ENCODE measurements at regions not wholly inside any gene's neighbourhood (a gene's known extent, or its start where the extent isn't known, plus 50 kb on each side); places are given as distances from the start of the nearest gene placed in this dataset.

DNA sequence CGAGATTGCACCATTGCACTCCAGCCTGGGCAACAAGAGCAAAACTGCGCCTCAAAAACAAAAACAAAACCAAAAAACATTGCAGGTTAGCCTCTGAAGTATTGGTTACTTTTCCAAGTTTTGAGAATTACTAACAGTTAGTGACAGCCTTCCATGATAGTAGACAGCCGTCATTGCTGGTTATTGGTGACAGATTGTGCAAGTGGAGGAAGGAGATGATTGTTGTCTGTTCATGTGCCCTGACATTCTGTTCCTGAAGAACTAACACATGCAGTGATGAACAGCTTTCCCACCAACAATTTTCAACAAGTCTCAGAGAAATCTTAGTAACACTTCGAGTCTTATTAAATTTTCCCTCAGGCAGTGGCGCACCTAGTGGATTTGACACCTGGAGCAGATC lies 89.3 kb upstream of the NAP1L1 start:
- Histone ChIP-seq H3K36me3 (ENCODE audit: control insufficient read depth, insufficient read depth, low read length) (no peaks in the 10 kb centered on the region), H3K4me3 (ENCODE audit: low read length) (no peak overlapping the region), H3K4me1 (ENCODE audit: control insufficient read depth, insufficient read depth, low read length) (no peaks in the 10 kb centered on the region), H3K27ac (ENCODE audit: low read length) (no peak overlapping the region), H3K27me3 (ENCODE audit: control insufficient read depth, insufficient read depth, low read length) (no peaks in the 10 kb centered on the region), H3K9me3 (ENCODE audit: control insufficient read depth, insufficient read depth, low read length) (no peaks in the 10 kb centered on the region)
- ATAC-seq (no peak), DNase-seq (no peak)
- Mint-ChIP-seq H3K4me1 (no peaks in the 10 kb centered on the region), H3K9me3 (no peaks in the 10 kb centered on the region), H3K36me3 (no peaks in the 10 kb centered on the region), H3K27me3 (ENCODE audit: low read depth in 2 of 2) (peaks cover 10 to 21% of the 10 kb centered on the region in 2 donors), H3K27ac (no peak overlapping the region), H3K4me3 (no peak overlapping the region)
- TF ChIP-seq, protein P1, sequence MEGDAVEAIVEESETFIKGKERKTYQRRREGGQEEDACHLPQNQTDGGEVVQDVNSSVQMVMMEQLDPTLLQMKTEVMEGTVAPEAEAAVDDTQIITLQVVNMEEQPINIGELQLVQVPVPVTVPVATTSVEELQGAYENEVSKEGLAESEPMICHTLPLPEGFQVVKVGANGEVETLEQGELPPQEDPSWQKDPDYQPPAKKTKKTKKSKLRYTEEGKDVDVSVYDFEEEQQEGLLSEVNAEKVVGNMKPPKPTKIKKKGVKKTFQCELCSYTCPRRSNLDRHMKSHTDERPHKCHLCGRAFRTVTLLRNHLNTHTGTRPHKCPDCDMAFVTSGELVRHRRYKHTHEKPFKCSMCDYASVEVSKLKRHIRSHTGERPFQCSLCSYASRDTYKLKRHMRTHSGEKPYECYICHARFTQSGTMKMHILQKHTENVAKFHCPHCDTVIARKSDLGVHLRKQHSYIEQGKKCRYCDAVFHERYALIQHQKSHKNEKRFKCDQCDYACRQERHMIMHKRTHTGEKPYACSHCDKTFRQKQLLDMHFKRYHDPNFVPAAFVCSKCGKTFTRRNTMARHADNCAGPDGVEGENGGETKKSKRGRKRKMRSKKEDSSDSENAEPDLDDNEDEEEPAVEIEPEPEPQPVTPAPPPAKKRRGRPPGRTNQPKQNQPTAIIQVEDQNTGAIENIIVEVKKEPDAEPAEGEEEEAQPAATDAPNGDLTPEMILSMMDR (IDR thresholded peaks at IDR 0.05), result no peak
- WGBS (ENCODE audit: insufficient coverage), result 89% methylated on average over 5 of the region's 5 CpGs
- intact Hi-C loops (cut with micrococcal nuclease), result no loop called here

DNA sequence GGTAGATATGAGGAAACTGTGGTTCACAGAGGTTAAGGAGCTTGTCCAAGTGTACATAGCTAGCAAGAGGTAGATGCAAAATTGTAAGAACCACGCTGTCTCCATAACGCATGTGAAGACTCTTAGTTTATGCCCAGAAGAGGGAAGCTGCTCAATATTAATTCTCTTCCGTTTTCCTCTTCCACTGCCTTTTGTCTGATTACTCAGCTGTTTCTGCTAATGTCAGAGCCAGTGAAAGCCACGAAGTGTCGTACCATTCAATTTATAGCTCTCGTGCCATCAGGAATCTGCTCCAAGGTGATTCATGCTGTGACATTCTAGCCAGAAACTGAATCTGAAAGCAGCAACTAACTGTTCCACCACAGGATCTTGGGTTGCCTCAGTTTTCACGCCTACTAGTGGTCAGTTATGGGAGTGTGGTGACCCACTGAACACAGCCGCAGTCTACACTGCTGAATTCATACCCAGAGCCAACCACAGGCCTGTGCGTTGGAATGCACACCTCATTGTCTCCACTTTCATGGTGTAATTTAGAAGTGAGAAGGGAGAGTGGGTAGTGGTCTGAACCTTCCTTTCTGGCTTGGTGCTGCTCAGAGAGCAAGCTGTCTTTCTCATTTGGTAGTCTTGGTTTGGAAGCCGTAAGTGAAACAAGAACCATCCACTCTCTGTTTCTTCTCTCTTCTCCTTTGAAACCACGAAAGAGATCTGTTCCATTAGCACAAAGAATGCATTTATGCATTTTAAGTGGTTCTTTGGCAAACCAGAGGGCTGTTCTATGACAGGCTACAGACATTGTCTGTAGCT lies 74.2 kb upstream of the NAP1L1 start:
- 14% methylated on average over 11 of the region's 11 CpGs for WGBS (ENCODE audit: insufficient coverage)
- Histone ChIP-seq H3K4me3 (ENCODE audit: low read length) (peak overlapping the region; percentile 23), H3K36me3 (ENCODE audit: control insufficient read depth, insufficient read depth, low read length) (no peaks in the 10 kb centered on the region), H3K9me3 (ENCODE audit: control insufficient read depth, insufficient read depth, low read length) (no peaks in the 10 kb centered on the region), H3K27me3 (ENCODE audit: control insufficient read depth, insufficient read depth, low read length) (no peaks in the 10 kb centered on the region), H3K27ac (ENCODE audit: low read length) (peak overlapping the region; percentile 46), H3K4me1 (ENCODE audit: control insufficient read depth, insufficient read depth, low read length) (peaks cover 5% of the 10 kb centered on the region)
- DNase-seq (peak; percentile 61 to 75), ATAC-seq (peak; percentile 93 to 98 (median 94))
- intact Hi-C loops (cut with micrococcal nuclease), result loop anchor here (2.0 kb wide), 1 partner anchor 74 kb away; the partner anchor contains the start of gene NAP1L1
- Mint-ChIP-seq H3K27ac (peak overlapping the region; percentile 78 to 92), H3K9me3 (no peaks in the 10 kb centered on the region), H3K4me3 (peak overlapping the region; percentile 83), H3K4me1 (peaks cover 14 to 18% of the 10 kb centered on the region in 2 donors), H3K36me3 (no peaks in the 10 kb centered on the region), H3K27me3 (ENCODE audit: low read depth in 2 of 2) (no peaks in the 10 kb centered on the region)
- TF ChIP-seq, protein P1 (IDR thresholded peaks at IDR 0.05), result peak; percentile 41

DNA sequence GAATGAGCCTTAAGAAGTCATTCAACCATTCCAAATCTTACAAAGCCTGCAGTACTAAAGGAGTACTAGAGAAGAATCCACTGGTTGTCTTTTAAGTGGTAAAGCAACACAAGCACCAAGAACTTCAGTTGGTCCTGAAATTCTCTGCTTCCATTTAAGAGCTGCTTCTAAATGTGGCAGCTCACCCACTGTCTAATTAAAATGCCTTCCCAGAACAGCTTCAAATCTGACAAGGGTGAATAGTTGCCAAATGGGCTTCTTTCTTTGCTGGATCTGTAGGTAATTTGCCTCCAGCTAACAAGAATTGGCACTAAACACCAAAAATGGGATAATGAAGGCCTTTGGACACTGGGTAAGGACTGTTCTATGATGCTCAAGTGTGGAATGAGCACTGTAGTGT lies 72.2 kb upstream of the NAP1L1 start:
- ATAC-seq, result no peak
- H3K27ac Mint-ChIP-seq, result peak overlapping the region in 1 of 2 donors; percentile 23
- no peaks in the 10 kb centered on the region for H3K27me3 Mint-ChIP-seq (ENCODE audit: low read depth in 2 of 2)
- H3K36me3 Mint-ChIP-seq, result no peaks in the 10 kb centered on the region
- TF ChIP-seq, protein P1 (IDR thresholded peaks at IDR 0.05), result no peak
- Histone ChIP-seq H3K27me3 (ENCODE audit: control insufficient read depth, insufficient read depth, low read length) (no peaks in the 10 kb centered on the region), H3K27ac (ENCODE audit: low read length) (no peak overlapping the region), H3K36me3 (ENCODE audit: control insufficient read depth, insufficient read depth, low read length) (no peaks in the 10 kb centered on the region), H3K4me3 (ENCODE audit: low read length) (no peak overlapping the region), H3K9me3 (ENCODE audit: control insufficient read depth, insufficient read depth, low read length) (no peaks in the 10 kb centered on the region), H3K4me1 (ENCODE audit: control insufficient read depth, insufficient read depth, low read length) (peaks cover 5% of the 10 kb centered on the region)
- DNase-seq, result no peak
- intact Hi-C loops (cut with micrococcal nuclease), result no loop called here
- H3K4me1 Mint-ChIP-seq, result peaks cover 14 to 18% of the 10 kb centered on the region in 2 donors
- H3K9me3 Mint-ChIP-seq, result no peaks in the 10 kb centered on the region
- no peak overlapping the region for H3K4me3 Mint-ChIP-seq

- intact Hi-C loops (cut with micrococcal nuclease), result no loop called here
Measured at GRCh38 chr12:76156314-76156713, 71.8 kb upstream of the NAP1L1 start.

More at GRCh38 chr12:76156314-76156713, 71.8 kb upstream of the NAP1L1 start:
- Mint-ChIP-seq H3K27me3 (ENCODE audit: low read depth in 2 of 2) (no peaks in the 10 kb centered on the region), H3K4me1 (peaks cover 14 to 18% of the 10 kb centered on the region in 2 donors), H3K4me3 (no peak overlapping the region), H3K36me3 (no peaks in the 10 kb centered on the region), H3K9me3 (no peaks in the 10 kb centered on the region), H3K27ac (no peak overlapping the region)
- no peaks in the 10 kb centered on the region for H3K9me3 ChIP-seq (ENCODE audit: control insufficient read depth, insufficient read depth, low read length)
- no peaks in the 10 kb centered on the region for H3K27me3 ChIP-seq (ENCODE audit: control insufficient read depth, insufficient read depth, low read length)
- H3K36me3 ChIP-seq (ENCODE audit: control insufficient read depth, insufficient read depth, low read length), result no peaks in the 10 kb centered on the region
- H3K4me3 ChIP-seq (ENCODE audit: low read length), result no peak overlapping the region
- peaks cover 5% of the 10 kb centered on the region for H3K4me1 ChIP-seq (ENCODE audit: control insufficient read depth, insufficient read depth, low read length)
- WGBS (ENCODE audit: insufficient coverage), result 88% methylated on average over 1 of the region's 1 CpG
- TF ChIP-seq, protein P1 (IDR thresholded peaks at IDR 0.05), result no peak
- no peak overlapping the region for H3K27ac ChIP-seq (ENCODE audit: low read length)
- ATAC-seq, result no peak
- no peak for DNase-seq

Data from natural killer cell (primary cell).